HepG2 (cell line): ENCODE measurements at regions not wholly inside any gene's neighbourhood (a gene's known extent, or its start where the extent isn't known, plus 50 kb on each side); places are given as distances from the start of the nearest gene placed in this dataset.

Experiments used
- ATAC-seq: fragments of 200-7000 bp; cut with Tn5 transposase; 3 replicates; pipeline ENCODE4 v1.9.1; 2020; ENCODE audit warnings: mild to moderate bottlenecking, moderate library complexity
- BruUV-seq: library from RNA; stranded (reverse); fragments of 400-500 nt; replicated peaks from 2 replicates; lab custom pipeline; 2021; lab: Mats Ljungman, UMichigan
- CTCF ChIA-PET: fragments of 300-600 bp; formaldehyde crosslinking; extraction: SDS; loops from one replicate; lab custom pipeline; 2021; ENCODE audit warnings: low total read pairs, inconsistent platforms, low intra/inter-chr PET ratio; lab: Yijun Ruan, JAX
- POLR2A ChIA-PET: fragments of 350-600 bp; sonication (Branson Sonifier 250); formaldehyde crosslinking; loops from one replicate; lab custom pipeline; 2020; ENCODE audit warnings: antibody characterized with exemption, inconsistent platforms; lab: Yijun Ruan, JAX
- DNase-seq: peaks from one replicate; pipeline ENCODE4 v3.0.0-alpha.2; 2015; ENCODE audit warnings: low spot score
- FAIRE-seq: peaks from 3 replicates; lab custom pipeline; 2011; peaks lifted over from hg19 to GRCh38; lab: Jason Lieb, UNC
- H2AFZ ChIP-seq: one replicate; pipeline ENCODE4 v1.6.1; 2011; ENCODE audit warnings: low read length, inconsistent platforms
- H3K27ac ChIP-seq: fragments of 300-600 bp; 3 replicates; pipeline ENCODE4 v1.8.0; 2011; ENCODE audit warnings: mixed run types, mild to moderate bottlenecking, mixed read lengths, low read length, inconsistent platforms; ENCODE audit not compliant: insufficient read depth; ENCODE audit errors: extremely low read length
- H3K27me3 ChIP-seq, 2 experiments: fragments of 200-600 bp in 1 of 2; 2 replicates in 1 of 2; 3 replicates in 1 of 2; pipeline versions ENCODE4 v1.6.0 to v1.8.0; 2011; ENCODE audit warnings: low read length in 2 of 2, mild to moderate bottlenecking in 2 of 2, moderate library complexity in 2 of 2, inconsistent platforms in 1 of 2; ENCODE audit not compliant: insufficient read depth in 2 of 2, control insufficient read depth in 1 of 2
- H3K36me3 ChIP-seq, 2 experiments: fragments of 200-600 bp in 1 of 2; replicated peaks in 1 of 2; 2 replicates in 1 of 2; 3 replicates in 1 of 2; pipeline versions ENCODE4 v1.5.1 to v1.8.0; 2011; ENCODE audit warnings: low read length in 2 of 2, inconsistent platforms in 1 of 2; ENCODE audit not compliant: insufficient read depth in 2 of 2, control insufficient read depth in 1 of 2
- H3K4me1 ChIP-seq: 2 replicates; pipeline ENCODE4 v1.5.1; 2012; ENCODE audit warnings: low read length, inconsistent platforms; ENCODE audit not compliant: insufficient read depth
- H3K4me2 ChIP-seq: 2 replicates; pipeline ENCODE4 v1.6.0; 2011; ENCODE audit warnings: low read depth, low read length, inconsistent platforms
- H3K4me3 ChIP-seq, 3 experiments: fragments of 200-600 bp in 1 of 3; sonication (generic), shearing (Covaris generic) in 1 of 3; replicated peaks in 1 of 3; 2 replicates each; pipeline ENCODE4 v1.5.1; 2011 to 2016; ENCODE audit warnings: low read length in 3 of 3, inconsistent platforms in 2 of 3, low read depth in 2 of 3, mild to moderate bottlenecking in 2 of 3, control low read depth in 1 of 3, mixed read lengths in 1 of 3; ENCODE audit not compliant: insufficient read depth in 1 of 3
- H3K79me2 ChIP-seq: one replicate; pipeline ENCODE4 v1.6.1; 2011; ENCODE audit warnings: low read length, inconsistent platforms; ENCODE audit not compliant: insufficient read depth
- H3K9ac ChIP-seq: 2 replicates; pipeline ENCODE4 v1.6.0; 2011; ENCODE audit warnings: mild to moderate bottlenecking, low read depth, low read length, inconsistent platforms; ENCODE audit not compliant: insufficient read depth
- H3K9me3 ChIP-seq: 2 replicates; pipeline ENCODE4 v1.5.1; 2012; ENCODE audit warnings: mild to moderate bottlenecking, low read length
- H4K20me1 ChIP-seq: 2 replicates; pipeline ENCODE4 v1.6.0; 2011; ENCODE audit warnings: inconsistent platforms, mild to moderate bottlenecking, low read length, moderate library complexity; ENCODE audit not compliant: insufficient read depth
- DDIT3 ChIP-seq: sonication (generic); formaldehyde crosslinking; IDR thresholded peaks from 2 replicates; pipeline ENCODE4 v1.4.0; 2020; ENCODE audit warnings: mild to moderate bottlenecking, missing genetic modification reagents
- HOXA7 ChIP-seq: sonication (generic); formaldehyde crosslinking; IDR thresholded peaks from 2 replicates; pipeline ENCODE4 v1.8.1; 2022; ENCODE audit warnings: mild to moderate bottlenecking, missing genetic modification reagents, moderate library complexity
- HOXD1 ChIP-seq: sonication (generic); formaldehyde crosslinking; IDR thresholded peaks from 2 replicates; pipeline ENCODE4 v1.5.0; 2020; ENCODE audit warnings: missing genetic modification reagents
- IKZF4 ChIP-seq: sonication (generic); formaldehyde crosslinking; IDR thresholded peaks from 2 replicates; pipeline ENCODE4 v1.5.1; 2020; ENCODE audit warnings: borderline replicate concordance, mild to moderate bottlenecking, low read depth, missing genetic modification reagents; ENCODE audit errors: not compliant biosample characterization
- JUNB ChIP-seq: sonication (generic); formaldehyde crosslinking; IDR thresholded peaks from 2 replicates; pipeline ENCODE4 v1.8.0; 2022; ENCODE audit warnings: missing genetic modification reagents, mild to moderate bottlenecking, borderline replicate concordance
- SRSF1 ChIP-seq: fragments of 200-400 bp; formaldehyde crosslinking; optimal IDR thresholded peaks from 2 replicates; pipeline ENCODE3; 2017; ENCODE audit warnings: mild to moderate bottlenecking, low read depth, low read length, moderate library complexity
- SRSF4 ChIP-seq: fragments of 200-400 bp; formaldehyde crosslinking; IDR thresholded peaks from one replicate; pipeline ENCODE4 v1.6.1; 2018; ENCODE audit warnings: mild to moderate bottlenecking, low read depth, low read length, moderate library complexity; ENCODE audit not compliant: poor library complexity, severe bottlenecking
- ZBTB1 ChIP-seq: sonication (generic); formaldehyde crosslinking; IDR thresholded peaks from 2 replicates; pipeline ENCODE4 v1.4.0; 2020; ENCODE audit warnings: missing genetic modification reagents, borderline replicate concordance
- ZNF496 ChIP-seq: sonication (generic); formaldehyde crosslinking; IDR thresholded peaks from 2 replicates; pipeline ENCODE4 v1.8.1; 2023; ENCODE audit warnings: mild to moderate bottlenecking, moderate library complexity, missing genetic modification reagents; ENCODE audit not compliant: insufficient replicate concordance
- ZNF549 ChIP-seq: sonication (generic); formaldehyde crosslinking; IDR thresholded peaks from 2 replicates; pipeline ENCODE4 v1.5.0; 2020; ENCODE audit warnings: missing genetic modification reagents
- ZNF570 ChIP-seq: sonication (generic); formaldehyde crosslinking; IDR thresholded peaks from 2 replicates; pipeline ENCODE4 v1.4.0; 2020; ENCODE audit warnings: mild to moderate bottlenecking, missing genetic modification reagents, borderline replicate concordance
- ZNF674 ChIP-seq: sonication (generic); formaldehyde crosslinking; IDR thresholded peaks from 2 replicates; pipeline ENCODE4 v1.5.0; 2020; ENCODE audit warnings: low read depth, mild to moderate bottlenecking, missing genetic modification reagents
- ZNF777 ChIP-seq: sonication (generic); formaldehyde crosslinking; IDR thresholded peaks from 2 replicates; pipeline ENCODE4 v1.4.0; 2020; ENCODE audit warnings: missing genetic modification reagents
- in situ Hi-C: cut with HindIII; loops from 2 replicates; pipeline ENCODE4 v1.10.0; 2017; ENCODE audit warnings: low pct_unique_long_range_greater_than_20kb; ENCODE audit not compliant: extremely low pct_ligation_motif_present
- intact Hi-C: fragments of 100-400 bp; cut with micrococcal nuclease; formaldehyde crosslinking; loops from one replicate; pipeline ENCODE4 v1.10.0; 2022; ENCODE audit not compliant: unreplicated experiment
- TF ChIP-seq, protein P1 (sequence below): sonication (generic); formaldehyde crosslinking; IDR thresholded peaks from 2 replicates; pipeline ENCODE4 v1.4.0; 2020; ENCODE audit warnings: missing genetic modification reagents
- TF ChIP-seq, protein P2 (sequence below): sonication (generic); formaldehyde crosslinking; IDR thresholded peaks from 2 replicates; pipeline ENCODE4 v1.4.0; 2020; ENCODE audit warnings: missing genetic modification reagents, borderline replicate concordance

- Histone ChIP-seq H3K79me2 (no peaks in the 10 kb centered on the region), H3K4me3 (no peak overlapping the region), H3K4me2 (no peak overlapping the region), H3K9ac (no peak overlapping the region), H3K36me3 (no peaks in the 10 kb centered on the region), H3K4me1 (no peaks in the 10 kb centered on the region), H3K27ac (no peak overlapping the region), H3K27me3 (peaks cover 1 to 6% of the 10 kb centered on the region in 2 experiments; a peak in 1 of 5 replicates), H3K9me3 (no peaks in the 10 kb centered on the region), H4K20me1 (no peaks in the 10 kb centered on the region), H2AFZ (no peak overlapping the region)
- ATAC-seq (no peak), FAIRE-seq (no peak), DNase-seq (no peak)
- ChIA-PET POLR2A (no interaction called here), CTCF (interaction anchor here (1.2 kb wide), 1 partner anchor 11 kb away, joined by 3 read pairs; no protein-coding TSS in a partner anchor)
- in situ Hi-C loops, result no loop called here
- TF ChIP-seq ZNF674 (CRISPR knock-in tag), result no peak
- no peak for TF ChIP-seq HOXA7 (CRISPR knock-in tag)
- TF ChIP-seq ZNF549, result no peak
- TF ChIP-seq, protein P1, sequence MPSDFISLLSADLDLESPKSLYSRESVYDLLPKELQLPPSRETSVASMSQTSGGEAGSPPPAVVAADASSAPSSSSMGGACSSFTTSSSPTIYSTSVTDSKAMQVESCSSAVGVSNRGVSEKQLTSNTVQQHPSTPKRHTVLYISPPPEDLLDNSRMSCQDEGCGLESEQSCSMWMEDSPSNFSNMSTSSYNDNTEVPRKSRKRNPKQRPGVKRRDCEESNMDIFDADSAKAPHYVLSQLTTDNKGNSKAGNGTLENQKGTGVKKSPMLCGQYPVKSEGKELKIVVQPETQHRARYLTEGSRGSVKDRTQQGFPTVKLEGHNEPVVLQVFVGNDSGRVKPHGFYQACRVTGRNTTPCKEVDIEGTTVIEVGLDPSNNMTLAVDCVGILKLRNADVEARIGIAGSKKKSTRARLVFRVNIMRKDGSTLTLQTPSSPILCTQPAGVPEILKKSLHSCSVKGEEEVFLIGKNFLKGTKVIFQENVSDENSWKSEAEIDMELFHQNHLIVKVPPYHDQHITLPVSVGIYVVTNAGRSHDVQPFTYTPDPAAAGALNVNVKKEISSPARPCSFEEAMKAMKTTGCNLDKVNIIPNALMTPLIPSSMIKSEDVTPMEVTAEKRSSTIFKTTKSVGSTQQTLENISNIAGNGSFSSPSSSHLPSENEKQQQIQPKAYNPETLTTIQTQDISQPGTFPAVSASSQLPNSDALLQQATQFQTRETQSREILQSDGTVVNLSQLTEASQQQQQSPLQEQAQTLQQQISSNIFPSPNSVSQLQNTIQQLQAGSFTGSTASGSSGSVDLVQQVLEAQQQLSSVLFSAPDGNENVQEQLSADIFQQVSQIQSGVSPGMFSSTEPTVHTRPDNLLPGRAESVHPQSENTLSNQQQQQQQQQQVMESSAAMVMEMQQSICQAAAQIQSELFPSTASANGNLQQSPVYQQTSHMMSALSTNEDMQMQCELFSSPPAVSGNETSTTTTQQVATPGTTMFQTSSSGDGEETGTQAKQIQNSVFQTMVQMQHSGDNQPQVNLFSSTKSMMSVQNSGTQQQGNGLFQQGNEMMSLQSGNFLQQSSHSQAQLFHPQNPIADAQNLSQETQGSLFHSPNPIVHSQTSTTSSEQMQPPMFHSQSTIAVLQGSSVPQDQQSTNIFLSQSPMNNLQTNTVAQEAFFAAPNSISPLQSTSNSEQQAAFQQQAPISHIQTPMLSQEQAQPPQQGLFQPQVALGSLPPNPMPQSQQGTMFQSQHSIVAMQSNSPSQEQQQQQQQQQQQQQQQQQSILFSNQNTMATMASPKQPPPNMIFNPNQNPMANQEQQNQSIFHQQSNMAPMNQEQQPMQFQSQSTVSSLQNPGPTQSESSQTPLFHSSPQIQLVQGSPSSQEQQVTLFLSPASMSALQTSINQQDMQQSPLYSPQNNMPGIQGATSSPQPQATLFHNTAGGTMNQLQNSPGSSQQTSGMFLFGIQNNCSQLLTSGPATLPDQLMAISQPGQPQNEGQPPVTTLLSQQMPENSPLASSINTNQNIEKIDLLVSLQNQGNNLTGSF (CRISPR knock-in tag), result no peak
- TF ChIP-seq JUNB (CRISPR knock-in tag), result no peak
- TF ChIP-seq ZBTB1 (CRISPR knock-in tag), result no peak
- TF ChIP-seq SRSF1, result no peak
- TF ChIP-seq SRSF4, result no peak
- no peak for TF ChIP-seq DDIT3 (CRISPR knock-in tag)
- no peak for TF ChIP-seq ZNF570 (CRISPR knock-in tag)
- TF ChIP-seq ZNF496 (CRISPR knock-in tag), result no peak
- no peak for TF ChIP-seq ZNF777 (CRISPR knock-in tag)
- TF ChIP-seq, protein P2, sequence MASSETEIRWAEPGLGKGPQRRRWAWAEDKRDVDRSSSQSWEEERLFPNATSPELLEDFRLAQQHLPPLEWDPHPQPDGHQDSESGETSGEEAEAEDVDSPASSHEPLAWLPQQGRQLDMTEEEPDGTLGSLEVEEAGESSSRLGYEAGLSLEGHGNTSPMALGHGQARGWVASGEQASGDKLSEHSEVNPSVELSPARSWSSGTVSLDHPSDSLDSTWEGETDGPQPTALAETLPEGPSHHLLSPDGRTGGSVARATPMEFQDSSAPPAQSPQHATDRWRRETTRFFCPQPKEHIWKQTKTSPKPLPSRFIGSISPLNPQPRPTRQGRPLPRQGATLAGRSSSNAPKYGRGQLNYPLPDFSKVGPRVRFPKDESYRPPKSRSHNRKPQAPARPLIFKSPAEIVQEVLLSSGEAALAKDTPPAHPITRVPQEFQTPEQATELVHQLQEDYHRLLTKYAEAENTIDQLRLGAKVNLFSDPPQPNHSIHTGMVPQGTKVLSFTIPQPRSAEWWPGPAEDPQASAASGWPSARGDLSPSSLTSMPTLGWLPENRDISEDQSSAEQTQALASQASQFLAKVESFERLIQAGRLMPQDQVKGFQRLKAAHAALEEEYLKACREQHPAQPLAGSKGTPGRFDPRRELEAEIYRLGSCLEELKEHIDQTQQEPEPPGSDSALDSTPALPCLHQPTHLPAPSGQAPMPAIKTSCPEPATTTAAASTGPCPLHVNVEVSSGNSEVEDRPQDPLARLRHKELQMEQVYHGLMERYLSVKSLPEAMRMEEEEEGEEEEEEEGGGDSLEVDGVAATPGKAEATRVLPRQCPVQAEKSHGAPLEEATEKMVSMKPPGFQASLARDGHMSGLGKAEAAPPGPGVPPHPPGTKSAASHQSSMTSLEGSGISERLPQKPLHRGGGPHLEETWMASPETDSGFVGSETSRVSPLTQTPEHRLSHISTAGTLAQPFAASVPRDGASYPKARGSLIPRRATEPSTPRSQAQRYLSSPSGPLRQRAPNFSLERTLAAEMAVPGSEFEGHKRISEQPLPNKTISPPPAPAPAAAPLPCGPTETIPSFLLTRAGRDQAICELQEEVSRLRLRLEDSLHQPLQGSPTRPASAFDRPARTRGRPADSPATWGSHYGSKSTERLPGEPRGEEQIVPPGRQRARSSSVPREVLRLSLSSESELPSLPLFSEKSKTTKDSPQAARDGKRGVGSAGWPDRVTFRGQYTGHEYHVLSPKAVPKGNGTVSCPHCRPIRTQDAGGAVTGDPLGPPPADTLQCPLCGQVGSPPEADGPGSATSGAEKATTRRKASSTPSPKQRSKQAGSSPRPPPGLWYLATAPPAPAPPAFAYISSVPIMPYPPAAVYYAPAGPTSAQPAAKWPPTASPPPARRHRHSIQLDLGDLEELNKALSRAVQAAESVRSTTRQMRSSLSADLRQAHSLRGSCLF (CRISPR knock-in tag), result no peak
- TF ChIP-seq IKZF4 (CRISPR knock-in tag), result no peak
- no peak for TF ChIP-seq HOXD1 (CRISPR knock-in tag)
- BruUV-seq, result no TSS peak
- intact Hi-C loops, result no loop called here
Measured at GRCh38 chr1:114335273-114335672, 175.7 kb downstream of the TRIM33 start.
